Neural crest cell (in vitro differentiated cells): ENCODE measurements at regions not wholly inside any gene's neighbourhood (a gene's known extent, or its start where the extent isn't known, plus 50 kb on each side); places are given as distances from the start of the nearest gene placed in this dataset.

Experiments
- DNase-seq: peaks from one replicate; pipeline ENCODE4 v3.0.0; 2021; ENCODE audit warnings: low read depth, mixed read lengths, low spot score
- H3K27ac Mint-ChIP-seq: one replicate; pipeline ENCODE4 v1.8.0; 2021; ENCODE audit warnings: mild to moderate bottlenecking, mixed read lengths; ENCODE audit not compliant: unreplicated experiment
- H3K27me3 Mint-ChIP-seq: 2 replicates; pipeline ENCODE4 v1.8.0; 2021; ENCODE audit warnings: low read depth, mild to moderate bottlenecking, mixed read lengths
- H3K36me3 Mint-ChIP-seq: 2 replicates; pipeline ENCODE4 v1.8.0; 2021; ENCODE audit warnings: low read depth, mild to moderate bottlenecking, mixed read lengths
- H3K4me1 Mint-ChIP-seq: 2 replicates; pipeline ENCODE4 v1.8.0; 2021; ENCODE audit warnings: mixed read lengths
- H3K4me3 Mint-ChIP-seq: one replicate; pipeline ENCODE4 v1.8.0; 2021; ENCODE audit warnings: mild to moderate bottlenecking, mixed read lengths
- H3K9me3 Mint-ChIP-seq: 2 replicates; pipeline ENCODE4 v1.8.0; 2021; ENCODE audit warnings: mixed read lengths
- CTCF ChIP-seq: fragments of 200-600 bp; sonication (generic); conservative IDR thresholded peaks from 2 replicates; pipeline ENCODE4 v1.5.0; 2021; ENCODE audit warnings: antibody characterized with exemption, mild to moderate bottlenecking

DNA sequence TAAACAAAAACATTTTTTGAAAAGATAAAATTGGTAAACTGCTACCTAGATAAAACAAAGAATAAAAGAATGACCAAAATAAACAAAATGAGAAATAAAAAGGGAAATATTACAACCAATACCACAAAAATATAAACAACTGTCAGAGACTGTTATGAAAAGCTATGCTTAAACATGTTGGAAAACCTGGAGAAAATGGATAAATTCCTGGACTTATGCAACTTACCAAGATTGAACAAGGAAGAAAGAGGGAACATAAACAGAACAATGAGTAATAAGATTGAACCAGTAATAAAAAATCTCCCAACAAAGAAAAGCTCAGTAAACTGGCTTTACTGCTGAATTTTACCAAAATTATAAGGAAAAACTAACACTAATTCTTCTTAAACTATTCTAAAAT is 518.7 kb downstream of the GRXCR1 start:
- no peaks in the 10 kb centered on the region for H3K27me3 Mint-ChIP-seq
- H3K4me1 Mint-ChIP-seq: no peaks in the 10 kb centered on the region
- no peak overlapping the region for H3K4me3 Mint-ChIP-seq
- H3K27ac Mint-ChIP-seq: no peak overlapping the region
- no peak for DNase-seq
- H3K9me3 Mint-ChIP-seq: peaks cover 9% of the 10 kb centered on the region
- no peaks in the 10 kb centered on the region for H3K36me3 Mint-ChIP-seq
- no peak for TF ChIP-seq CTCF

- Mint-ChIP-seq H3K9me3 (peaks cover 7% of the 10 kb centered on the region), H3K4me1 (no peaks in the 10 kb centered on the region), H3K36me3 (no peaks in the 10 kb centered on the region), H3K27ac (no peak overlapping the region), H3K4me3 (no peak overlapping the region), H3K27me3 (no peaks in the 10 kb centered on the region)
- no peak for DNase-seq
- no peak for TF ChIP-seq CTCF
These were observed 530.8 kb downstream of the GRXCR1 start for GRCh38 chr4:43423276-43423675.

GRCh38 chr4:43425206-43425605 is 532.7 kb downstream of the GRXCR1 start:
- TF ChIP-seq CTCF: no peak
- Mint-ChIP-seq H3K27me3 (no peaks in the 10 kb centered on the region), H3K9me3 (peaks cover 2% of the 10 kb centered on the region), H3K36me3 (no peaks in the 10 kb centered on the region), H3K4me3 (no peak overlapping the region), H3K27ac (no peak overlapping the region), H3K4me1 (no peaks in the 10 kb centered on the region)
- no peak for DNase-seq

- peaks cover 12% of the 10 kb centered on the region for H3K9me3 Mint-ChIP-seq
- H3K4me3 Mint-ChIP-seq: no peak overlapping the region
- TF ChIP-seq CTCF: no peak
- H3K4me1 Mint-ChIP-seq: no peaks in the 10 kb centered on the region
- H3K27ac Mint-ChIP-seq: no peak overlapping the region
- DNase-seq: no peak
- no peaks in the 10 kb centered on the region for H3K27me3 Mint-ChIP-seq
- no peaks in the 10 kb centered on the region for H3K36me3 Mint-ChIP-seq
These were observed 542.8 kb downstream of the GRXCR1 start for GRCh38 chr4:43435291-43435690.

GRCh38 chr4:43452948-43453347 is 560.4 kb downstream of the GRXCR1 start:
- Mint-ChIP-seq H3K4me3 (no peak overlapping the region), H3K36me3 (no peaks in the 10 kb centered on the region), H3K4me1 (no peaks in the 10 kb centered on the region), H3K27ac (no peak overlapping the region), H3K27me3 (no peaks in the 10 kb centered on the region), H3K9me3 (no peaks in the 10 kb centered on the region)
- DNase-seq: no peak
- no peak for TF ChIP-seq CTCF

- H3K4me3 Mint-ChIP-seq: no peak overlapping the region
- H3K27me3 Mint-ChIP-seq: no peaks in the 10 kb centered on the region
- DNase-seq: no peak
- no peak for TF ChIP-seq CTCF
- no peaks in the 10 kb centered on the region for H3K9me3 Mint-ChIP-seq
- no peak overlapping the region for H3K27ac Mint-ChIP-seq
- no peaks in the 10 kb centered on the region for H3K36me3 Mint-ChIP-seq
- H3K4me1 Mint-ChIP-seq: no peaks in the 10 kb centered on the region
These were observed 563.9 kb downstream of the GRXCR1 start for GRCh38 chr4:43456383-43456782.
